ENCODE measurements at regions not wholly inside any gene's neighbourhood (a gene's known extent, or its start where the extent isn't known, plus 50 kb on each side); places are given as distances from the start of the nearest gene placed in this dataset.

DNA sequence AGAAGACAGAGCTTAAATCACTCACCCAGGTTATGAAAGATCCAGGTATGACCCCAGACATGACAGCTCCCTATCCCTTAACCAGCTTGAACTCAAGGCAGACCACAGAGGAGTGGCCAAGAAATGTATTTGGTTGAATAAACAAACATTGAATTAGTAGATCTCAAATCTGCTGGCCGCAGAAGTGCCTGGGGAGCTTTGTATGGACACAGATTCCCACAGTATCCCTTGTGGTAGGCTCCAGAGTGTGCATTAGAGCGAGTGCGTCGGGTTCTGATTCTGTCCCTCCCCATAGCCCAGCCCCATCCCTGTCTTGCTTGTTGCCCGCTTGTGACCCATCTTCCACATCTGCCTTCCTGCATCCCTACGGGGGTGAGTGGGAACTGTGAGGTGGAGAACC, 118.8 kb upstream of the FOXF1 start:
- Histone ChIP-seq H3K27me3 (no peaks in the 10 kb centered on the region), H3K4me1 (no peaks in the 10 kb centered on the region), H3K27ac (no peak overlapping the region), H3K4me3 (no peak overlapping the region), H3K36me3 (no peaks in the 10 kb centered on the region), H3K9ac (ENCODE audit: low read depth in 2 of 2, low read length in 2 of 2) (no peak overlapping the region), H3K9me3 (no peaks in the 10 kb centered on the region)
- no peak for TF ChIP-seq CTCF (IDR thresholded peaks at IDR 0.05)
- intact Hi-C loops (cut with DNase I): no loop called here
- DNase-seq: no peak

DNA sequence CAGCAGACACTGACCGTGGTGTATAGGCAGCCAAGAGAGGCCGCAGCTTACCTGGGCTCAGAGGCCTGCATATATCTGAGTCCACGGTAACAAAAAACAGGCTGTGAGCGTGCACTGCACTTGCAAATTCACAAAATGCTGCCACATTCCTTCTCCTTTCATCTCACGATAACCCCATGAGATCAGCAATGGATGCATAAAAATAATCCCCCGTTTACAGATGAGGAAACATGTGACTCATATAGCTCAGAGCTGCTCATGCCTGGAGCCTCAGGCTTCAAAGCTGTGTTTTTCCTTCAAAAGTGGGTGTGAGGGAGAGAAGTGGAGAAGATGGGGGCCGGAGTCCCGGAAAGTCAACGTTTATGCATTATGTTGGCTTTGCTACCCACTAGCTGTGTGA, 118.3 kb upstream of the FOXF1 start:
- Histone ChIP-seq H3K27ac (no peak overlapping the region), H3K4me1 (no peaks in the 10 kb centered on the region), H3K4me3 (no peak overlapping the region), H3K9me3 (no peaks in the 10 kb centered on the region), H3K36me3 (no peaks in the 10 kb centered on the region), H3K27me3 (no peaks in the 10 kb centered on the region), H3K9ac (ENCODE audit: low read depth in 2 of 2, low read length in 2 of 2) (no peak overlapping the region)
- no peak for DNase-seq
- TF ChIP-seq CTCF (IDR thresholded peaks at IDR 0.05): no peak
- intact Hi-C loops (cut with DNase I): no loop called here

DNA sequence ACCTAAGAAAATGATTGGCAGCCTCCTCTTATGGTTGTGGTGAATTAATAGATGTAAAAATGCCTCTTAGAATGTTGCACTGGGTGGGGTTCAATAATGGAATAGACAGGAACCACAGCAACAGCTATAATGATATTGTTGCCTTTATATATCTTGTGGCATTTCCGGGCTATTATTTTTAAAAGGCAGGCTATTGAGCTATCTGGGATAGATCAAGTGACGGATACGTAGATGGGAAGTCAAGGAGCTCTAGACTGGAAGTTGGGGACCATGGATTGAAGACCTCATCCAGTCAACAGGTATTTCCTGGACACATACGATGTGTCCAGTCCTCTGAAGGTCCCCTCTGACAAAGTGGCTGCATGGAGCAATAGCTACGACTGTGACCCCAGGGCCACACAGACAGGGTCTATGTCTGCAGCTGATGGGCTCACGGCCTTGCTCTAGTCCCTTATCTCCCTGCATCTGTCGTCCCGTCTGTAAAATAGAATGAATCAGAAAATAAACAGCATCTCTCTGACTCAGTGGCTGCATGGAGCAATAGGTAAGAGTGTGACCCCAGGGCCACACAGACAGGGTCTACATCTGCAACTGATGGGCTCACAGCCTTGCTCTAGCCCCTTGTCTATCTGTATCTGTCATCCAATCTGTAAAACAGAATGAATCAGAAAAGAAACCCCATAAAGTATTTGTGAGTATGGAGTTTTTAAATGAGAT, 117.7 kb upstream of the FOXF1 start:
- intact Hi-C loops (cut with DNase I): no loop called here
- TF ChIP-seq CTCF (IDR thresholded peaks at IDR 0.05): no peak
- no peak overlapping the region for H3K4me3 ChIP-seq
- DNase-seq: no peak
- no peaks in the 10 kb centered on the region for H3K4me1 ChIP-seq
- no peak overlapping the region for H3K27ac ChIP-seq
- H3K36me3 ChIP-seq: no peaks in the 10 kb centered on the region
- H3K9me3 ChIP-seq: no peaks in the 10 kb centered on the region
- no peaks in the 10 kb centered on the region for H3K27me3 ChIP-seq
- no peak overlapping the region for H3K9ac ChIP-seq (ENCODE audit: low read depth in 2 of 2, low read length in 2 of 2)

DNA sequence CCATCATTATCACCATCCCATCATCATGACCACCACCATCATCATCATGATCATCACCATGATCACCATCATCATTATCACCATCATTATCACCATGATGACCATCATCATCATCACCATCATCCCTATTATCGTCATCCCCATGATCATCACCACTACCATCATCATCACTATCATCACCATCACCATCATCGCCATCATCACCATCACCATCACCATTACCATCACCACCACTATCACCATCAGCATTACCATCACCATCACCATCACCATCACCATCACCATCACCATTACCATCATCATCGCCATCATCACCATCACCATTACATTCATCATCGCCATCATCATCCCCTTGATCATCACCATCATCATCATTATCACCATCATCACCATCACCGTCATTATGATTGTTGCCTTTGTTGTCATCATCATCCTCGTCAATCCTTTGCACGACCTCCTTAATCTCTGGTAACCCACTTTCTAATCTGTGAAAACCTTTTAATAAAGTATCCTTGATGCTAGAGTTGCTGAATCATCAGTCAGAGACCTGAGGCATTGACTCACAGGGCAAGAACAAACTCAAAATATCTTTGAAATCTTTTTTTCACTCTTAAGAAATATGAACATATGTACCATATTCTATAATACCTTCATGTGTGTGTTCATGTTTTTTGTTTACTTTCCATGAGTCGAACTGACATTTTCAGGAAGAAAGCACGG, 116.3 kb upstream of the FOXF1 start:
- TF ChIP-seq CTCF (IDR thresholded peaks at IDR 0.05): no peak
- Histone ChIP-seq H3K4me1 (no peaks in the 10 kb centered on the region), H3K9ac (ENCODE audit: low read depth in 2 of 2, low read length in 2 of 2) (no peak overlapping the region), H3K27ac (no peak overlapping the region), H3K27me3 (no peaks in the 10 kb centered on the region), H3K4me3 (no peak overlapping the region), H3K36me3 (no peaks in the 10 kb centered on the region), H3K9me3 (no peaks in the 10 kb centered on the region)
- intact Hi-C loops (cut with DNase I): no loop called here
- DNase-seq: no peak

DNA sequence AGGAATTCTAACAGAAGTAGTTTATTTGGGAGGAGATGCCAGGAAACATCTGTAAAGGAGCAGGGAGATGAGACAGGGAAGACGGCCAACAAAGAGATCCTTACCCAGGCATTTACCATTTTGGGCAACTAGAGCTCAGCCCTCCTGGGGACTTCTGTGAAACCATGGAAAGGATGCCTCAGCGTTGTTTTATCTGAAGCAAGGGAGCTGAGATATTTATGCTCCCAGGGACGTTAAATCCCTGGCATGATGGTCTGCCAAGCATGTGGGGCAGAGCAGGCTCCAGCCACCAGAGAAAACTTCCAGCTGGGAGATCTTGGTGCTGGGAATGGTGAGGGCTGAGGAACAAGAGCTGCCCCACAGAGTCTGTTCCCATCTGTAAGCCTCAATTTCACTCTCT, 114.8 kb upstream of the FOXF1 start:
- Histone ChIP-seq H3K36me3 (no peaks in the 10 kb centered on the region), H3K27ac (peak overlapping the region; percentile 53), H3K4me1 (no peaks in the 10 kb centered on the region), H3K27me3 (no peaks in the 10 kb centered on the region), H3K4me3 (no peak overlapping the region), H3K9me3 (no peaks in the 10 kb centered on the region), H3K9ac (ENCODE audit: low read depth in 2 of 2, low read length in 2 of 2) (no peak overlapping the region)
- TF ChIP-seq CTCF (IDR thresholded peaks at IDR 0.05): no peak
- intact Hi-C loops (cut with DNase I): no loop called here
- DNase-seq: no peak

All from colonic mucosa (tissue), 4 donors.